Mesodermal cell (in vitro differentiated cells): ENCODE measurements at regions not wholly inside any gene's neighbourhood (a gene's known extent, or its start where the extent isn't known, plus 50 kb on each side); places are given as distances from the start of the nearest gene placed in this dataset.
"Not testable (repeated sequence)": the region's sequence is repeated elsewhere in the genome, so short reads cannot be mapped to it uniquely, and the experiment has no call there.

ENCODE experiments used
- H3K27ac ChIP-seq: 2 replicates; pipeline ENCODE4 v1.7.0; 2013; ENCODE audit warnings: mild to moderate bottlenecking, low read depth, low read length, moderate library complexity; ENCODE audit not compliant: severe bottlenecking
- H3K36me3 ChIP-seq: 2 replicates; pipeline ENCODE4 v1.7.1; 2013; ENCODE audit warnings: mild to moderate bottlenecking, low read length, moderate library complexity; ENCODE audit not compliant: control insufficient read depth, insufficient read depth
- H3K4me1 ChIP-seq: one replicate; pipeline ENCODE4 v1.7.1; 2013; ENCODE audit warnings: mild to moderate bottlenecking, low read length; ENCODE audit not compliant: insufficient read depth, control insufficient read depth, poor library complexity, severe bottlenecking
- H3K4me3 ChIP-seq: 2 replicates; pipeline ENCODE4 v1.7.0; 2013; ENCODE audit warnings: low read length, control low read depth, mild to moderate bottlenecking; ENCODE audit not compliant: insufficient read depth, poor library complexity, severe bottlenecking; ENCODE audit errors: extremely low read depth
- H3K9me3 ChIP-seq: 2 replicates; pipeline ENCODE4 v1.7.1; 2013; ENCODE audit warnings: mild to moderate bottlenecking, low read length, moderate library complexity; ENCODE audit not compliant: control insufficient read depth
- WGBS, 2 experiments: methylation state at CpG; one replicate each; pipeline ENCODE4 v1.1.5; 2013; ENCODE audit warnings: missing lambda C conversion rate in 2 of 2; ENCODE audit not compliant: insufficient coverage in 2 of 2; 5-methylcytosine and 5-hydroxymethylcytosine counted together

DNA sequence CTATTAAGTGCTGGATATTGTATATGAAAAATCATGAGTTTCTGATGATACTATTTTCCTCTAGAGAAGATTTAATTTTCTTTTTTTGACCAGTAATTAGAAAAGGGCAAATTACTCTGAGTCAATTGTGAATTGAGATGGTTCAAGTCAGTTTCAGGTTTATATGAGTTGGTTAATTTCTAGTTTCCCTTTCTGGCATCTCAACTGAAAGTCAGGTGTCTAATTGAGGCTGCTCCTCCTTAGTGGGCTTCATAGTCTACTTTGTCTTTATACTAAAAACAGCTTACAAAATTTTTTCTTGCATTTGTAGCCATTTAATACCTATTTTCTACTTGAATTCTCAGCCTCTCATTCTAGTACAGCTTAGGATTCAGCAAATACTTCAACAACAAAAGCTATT, 387.3 kb downstream of the RPS6KC1 start:
- Histone ChIP-seq H3K4me3 (no peak overlapping the region), H3K27ac (no peak overlapping the region), H3K4me1 (peaks cover 6% of the 10 kb centered on the region), H3K9me3 (no peaks in the 10 kb centered on the region), H3K36me3 (no peaks in the 10 kb centered on the region)

GRCh38 chr1:213439703-213440102, 388.7 kb downstream of the RPS6KC1 start:
- no peaks in the 10 kb centered on the region for H3K36me3 ChIP-seq
- H3K9me3 ChIP-seq = no peaks in the 10 kb centered on the region
- H3K4me1 ChIP-seq = peaks cover 6% of the 10 kb centered on the region
- H3K4me3 ChIP-seq = no peak overlapping the region
- no peak overlapping the region for H3K27ac ChIP-seq
- WGBS, 2 experiments = 100% methylated on average over 1 of the region's 2 CpGs

DNA sequence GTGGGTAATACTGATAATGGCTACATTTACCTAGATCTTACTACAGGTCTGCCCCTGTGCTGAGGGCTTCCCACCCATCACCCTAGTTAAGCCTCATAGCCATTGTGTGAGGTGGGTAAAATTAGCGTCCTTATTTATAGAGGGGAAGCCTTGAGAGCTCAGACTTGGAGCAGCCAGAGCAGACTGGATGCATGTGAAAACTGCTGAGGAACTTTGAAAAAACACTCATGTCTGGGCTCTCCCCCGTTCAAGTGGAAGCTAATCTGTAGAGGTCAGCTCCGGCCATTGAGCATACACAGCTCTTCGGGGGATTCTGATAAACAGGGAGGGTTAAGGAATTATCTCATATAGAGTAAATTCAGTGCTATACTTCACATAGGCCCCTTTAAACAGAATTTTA, 389.7 kb downstream of the RPS6KC1 start:
- 0 to 83% methylated on average over 1 of the region's 4 CpGs for WGBS, 2 experiments

GRCh38 chr1:213443415-213443814, 392.4 kb downstream of the RPS6KC1 start:
- Histone ChIP-seq H3K27ac (no peak overlapping the region), H3K4me3 (no peak overlapping the region), H3K9me3 (no peaks in the 10 kb centered on the region), H3K36me3 (no peaks in the 10 kb centered on the region), H3K4me1 (no peaks in the 10 kb centered on the region)
- 74 to 83% methylated on average over 2 to 3 of the region's 5 CpGs for WGBS, 2 experiments

More for the DNA sequence above, 389.7 kb downstream of the RPS6KC1 start:
- H3K27ac ChIP-seq = no peak overlapping the region
- H3K9me3 ChIP-seq = no peaks in the 10 kb centered on the region
- H3K36me3 ChIP-seq = no peaks in the 10 kb centered on the region
- H3K4me1 ChIP-seq = peaks cover 3% of the 10 kb centered on the region
- no peak overlapping the region for H3K4me3 ChIP-seq

GRCh38 chr1:213444224-213444623, 393.2 kb downstream of the RPS6KC1 start:
- no peaks in the 10 kb centered on the region for H3K4me1 ChIP-seq
- 50 to 61% methylated on average over 2 to 3 of the region's 6 CpGs for WGBS, 2 experiments

DNA sequence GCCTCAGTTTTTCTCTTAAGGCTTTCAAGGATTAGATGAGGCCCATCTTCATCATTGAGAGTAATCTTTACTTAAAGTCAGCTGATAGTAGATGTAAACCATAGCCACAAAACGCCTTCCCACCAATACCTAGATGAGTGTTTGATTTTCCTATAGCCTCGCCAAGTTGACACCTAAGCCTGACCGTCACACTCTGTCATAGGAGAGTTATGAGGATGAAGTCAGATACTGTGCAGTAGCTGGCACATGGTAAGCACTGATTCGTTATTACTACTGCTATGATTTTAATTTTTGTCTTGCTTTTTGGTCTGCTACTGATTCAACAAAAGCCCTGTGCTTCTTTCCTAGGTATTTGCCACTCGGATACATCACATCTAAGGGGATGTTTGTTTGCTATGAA, 395.5 kb downstream of the RPS6KC1 start:
- H3K9me3 ChIP-seq = no peaks in the 10 kb centered on the region
- no peaks in the 10 kb centered on the region for H3K4me1 ChIP-seq
- H3K4me3 ChIP-seq = no peak overlapping the region
- WGBS, 2 experiments = 0 to 100% methylated on average over 1 to 2 of the region's 5 CpGs
- no peak overlapping the region for H3K27ac ChIP-seq
- H3K36me3 ChIP-seq = no peaks in the 10 kb centered on the region

More at GRCh38 chr1:213444224-213444623, 393.2 kb downstream of the RPS6KC1 start:
- Histone ChIP-seq H3K27ac (no peak overlapping the region), H3K4me3 (no peak overlapping the region), H3K9me3 (no peaks in the 10 kb centered on the region), H3K36me3 (no peaks in the 10 kb centered on the region)

DNA sequence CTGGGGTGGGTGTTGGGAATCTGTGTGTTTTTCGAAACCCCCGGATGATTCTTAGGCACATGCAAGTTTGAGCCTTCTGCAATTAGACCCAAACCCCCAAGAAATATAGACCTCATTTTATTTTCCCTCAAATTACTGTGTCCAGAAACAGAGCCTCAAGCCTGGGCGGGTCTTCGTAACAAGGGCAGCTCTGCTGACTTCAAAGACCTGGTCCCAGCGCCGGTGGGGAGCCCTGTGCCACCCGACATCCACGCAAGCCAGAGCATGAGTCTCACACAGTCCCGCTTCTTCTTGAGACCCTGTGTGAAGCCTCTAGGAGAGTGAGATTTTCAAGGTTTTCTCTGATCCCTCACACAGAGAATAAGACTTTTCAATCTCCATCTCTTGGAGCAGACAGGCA, 397.3 kb downstream of the RPS6KC1 start:
- Histone ChIP-seq H3K36me3 (no peaks in the 10 kb centered on the region), H3K4me1 (no peaks in the 10 kb centered on the region), H3K4me3 (no peak overlapping the region), H3K27ac (no peak overlapping the region), H3K9me3 (no peaks in the 10 kb centered on the region)
- WGBS, 2 experiments = 96 to 98% methylated on average over 4 to 6 of the region's 9 CpGs

DNA sequence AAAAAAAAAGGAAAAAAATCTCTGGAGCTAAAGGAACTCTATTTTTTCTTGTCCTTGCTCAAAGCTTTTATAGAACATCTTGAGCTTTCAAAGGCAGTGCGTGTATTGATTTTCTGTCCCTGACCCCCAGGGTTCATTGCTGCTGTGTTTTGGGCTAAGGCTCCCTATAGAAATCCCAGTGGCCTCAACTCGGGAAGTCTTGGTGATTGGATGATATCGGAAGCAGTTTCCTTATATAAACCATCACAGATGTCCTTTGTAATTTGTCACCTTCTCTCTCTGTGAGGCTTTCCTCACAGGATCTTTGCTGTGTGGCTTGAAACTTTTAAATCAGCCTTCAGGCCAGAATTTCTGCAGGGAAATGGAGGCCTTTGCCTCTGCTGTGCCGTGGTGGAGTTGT, 397.7 kb downstream of the RPS6KC1 start:
- Histone ChIP-seq H3K4me1 (no peaks in the 10 kb centered on the region), H3K4me3 (no peak overlapping the region), H3K36me3 (no peaks in the 10 kb centered on the region), H3K9me3 (no peaks in the 10 kb centered on the region), H3K27ac (no peak overlapping the region)
- WGBS, 2 experiments = no CpG with 5 or more reads among the region's 4 CpGs

DNA sequence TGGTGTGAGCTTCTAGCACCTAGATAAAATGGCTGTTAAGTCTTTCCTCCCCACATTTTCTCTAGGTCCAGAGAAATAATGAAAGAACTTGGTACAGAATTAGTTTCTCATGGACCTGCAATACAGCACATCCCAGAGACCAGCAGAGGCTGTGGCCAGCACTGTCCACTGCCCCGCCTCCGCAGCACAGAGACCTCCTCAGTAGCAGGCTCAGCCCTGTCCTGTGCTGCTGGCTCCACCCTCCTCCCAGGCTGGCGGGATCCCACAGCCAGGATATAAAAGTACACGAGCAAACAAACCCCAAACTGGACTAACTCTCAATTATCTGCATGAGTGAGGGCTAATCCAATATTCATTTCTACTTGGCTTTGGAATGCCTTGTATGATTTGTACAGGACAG, 401.5 kb downstream of the RPS6KC1 start:
- 70% methylated on average over 2 to 3 of the region's 4 CpGs for WGBS, 2 experiments
- H3K9me3 ChIP-seq = no peaks in the 10 kb centered on the region
- H3K36me3 ChIP-seq = no peaks in the 10 kb centered on the region
- H3K4me3 ChIP-seq = no peak overlapping the region
- H3K27ac ChIP-seq = no peak overlapping the region
- no peaks in the 10 kb centered on the region for H3K4me1 ChIP-seq

- Histone ChIP-seq H3K9me3 (no peaks in the 10 kb centered on the region), H3K4me1 (no peaks in the 10 kb centered on the region), H3K36me3 (no peaks in the 10 kb centered on the region), H3K4me3 (no peak overlapping the region), H3K27ac (no peak overlapping the region)
- WGBS, 2 experiments = 86 to 92% methylated on average over 4 of the region's 4 CpGs
These were observed 406.1 kb downstream of the RPS6KC1 start for GRCh38 chr1:213457186-213457585.

DNA sequence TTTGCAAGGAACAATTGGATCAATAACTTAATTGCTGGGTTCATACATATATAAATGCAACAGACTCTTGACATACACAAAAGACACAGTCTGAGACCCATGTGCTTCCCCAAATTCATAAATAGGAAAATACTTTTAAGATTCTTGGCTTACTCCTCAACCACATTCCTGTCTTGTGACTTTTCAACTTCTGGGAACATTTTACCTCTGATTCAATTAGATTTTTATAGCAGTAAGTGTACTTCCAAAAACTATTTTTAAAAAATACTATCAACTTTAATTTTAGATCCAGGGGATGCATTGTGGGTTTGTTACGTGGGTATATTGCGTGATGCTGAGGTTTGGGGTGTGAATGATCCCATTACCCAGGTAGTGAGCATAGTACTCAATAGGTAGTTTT, 406.7 kb downstream of the RPS6KC1 start:
- no peaks in the 10 kb centered on the region for H3K36me3 ChIP-seq
- no CpG with 5 or more reads among the region's 2 CpGs for WGBS, 2 experiments

DNA sequence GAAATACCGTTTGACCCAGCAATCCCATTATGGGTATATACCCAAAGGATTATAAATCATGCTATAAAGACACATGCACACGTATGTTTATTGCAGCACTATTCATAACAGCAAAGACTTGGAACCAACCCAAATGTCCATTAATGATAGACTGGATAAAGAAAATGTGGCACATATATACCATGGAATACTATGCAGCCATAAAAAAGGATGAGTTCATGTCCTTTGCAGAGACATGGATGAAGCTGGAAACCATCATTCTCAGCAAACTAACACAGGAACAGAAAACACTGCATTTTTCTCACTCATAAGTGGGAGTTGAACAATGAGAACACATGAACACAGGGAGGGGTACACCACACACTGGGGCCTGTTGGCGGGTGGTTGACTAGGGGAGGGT, 411.3 kb downstream of the RPS6KC1 start:
- H3K27ac ChIP-seq, H3K4me1 ChIP-seq, H3K36me3 ChIP-seq, H3K9me3 ChIP-seq, H3K4me3 ChIP-seq: not testable (repeated sequence)
- 100% methylated on average over 1 of the region's 3 CpGs; no CpG with 5 or more reads in 1 of the 2 experiments for WGBS, 2 experiments

More for the DNA sequence above, 406.7 kb downstream of the RPS6KC1 start:
- H3K27ac ChIP-seq = no peak overlapping the region
- H3K9me3 ChIP-seq = no peaks in the 10 kb centered on the region
- no peak overlapping the region for H3K4me3 ChIP-seq
- no peaks in the 10 kb centered on the region for H3K4me1 ChIP-seq
